ENCODE measurements at regions not wholly inside any gene's neighbourhood (a gene's known extent, or its start where the extent isn't known, plus 50 kb on each side); places are given as distances from the start of the nearest gene placed in this dataset.
A peak's percentile ranks its signal among the peaks of the same experiment; 100 is the strongest.
"Not testable (repeated sequence)": the region's sequence is repeated elsewhere in the genome, so short reads cannot be mapped to it uniquely, and the experiment has no call there.

GRCh38 chr13:90591927-90592268 lies 755.6 kb upstream of the MIR17HG start:
- TF ChIP-seq CTCF (IDR thresholded peaks at IDR 0.05; ENCODE audit: insufficient read depth, low read length), result no peak
- H3K4me3 ChIP-seq (ENCODE audit: low read depth, low read length), result no peak overlapping the region
- DNase-seq (ENCODE audit: low read depth), result no peak

- no peak for TF ChIP-seq CTCF (IDR thresholded peaks at IDR 0.05; ENCODE audit: insufficient read depth, low read length)
- no peak for DNase-seq (ENCODE audit: low read depth)
- no peak overlapping the region for H3K4me3 ChIP-seq (ENCODE audit: low read depth, low read length)
Observed at GRCh38 chr13:90592943-90593342, 754.5 kb upstream of the MIR17HG start.

- no peak for TF ChIP-seq CTCF (IDR thresholded peaks at IDR 0.05; ENCODE audit: insufficient read depth, low read length)
- no peak overlapping the region for H3K4me3 ChIP-seq (ENCODE audit: low read depth, low read length)
- peak; percentile 16 for DNase-seq (ENCODE audit: low read depth)
Observed at GRCh38 chr13:90594681-90595080, 752.8 kb upstream of the MIR17HG start.

GRCh38 chr13:90605664-90606063 lies 741.8 kb upstream of the MIR17HG start:
- no peak for TF ChIP-seq CTCF (IDR thresholded peaks at IDR 0.05; ENCODE audit: insufficient read depth, low read length)
- H3K4me3 ChIP-seq (ENCODE audit: low read depth, low read length), result no peak overlapping the region
- no peak for DNase-seq (ENCODE audit: low read depth)

GRCh38 chr13:90606921-90607320 lies 740.6 kb upstream of the MIR17HG start:
- not testable (repeated sequence) for H3K4me3 ChIP-seq (ENCODE audit: low read depth, low read length); DNase-seq (ENCODE audit: low read depth)

- no peak overlapping the region for H3K4me3 ChIP-seq (ENCODE audit: low read depth, low read length)
- DNase-seq (ENCODE audit: low read depth), result no peak
- no peak for TF ChIP-seq CTCF (IDR thresholded peaks at IDR 0.05; ENCODE audit: insufficient read depth, low read length)
Observed at GRCh38 chr13:90612391-90612790, 735.1 kb upstream of the MIR17HG start.

GRCh38 chr13:90613076-90613795 lies 734.3 kb upstream of the MIR17HG start:
- no peak overlapping the region for H3K4me3 ChIP-seq (ENCODE audit: low read depth, low read length)
- no peak for TF ChIP-seq CTCF (IDR thresholded peaks at IDR 0.05; ENCODE audit: insufficient read depth, low read length)
- DNase-seq (ENCODE audit: low read depth), result no peak
